IPS DF 6.9 (cell line): ENCODE measurements at regions not wholly inside any gene's neighbourhood (a gene's known extent, or its start where the extent isn't known, plus 50 kb on each side); places are given as distances from the start of the nearest gene placed in this dataset.
"Not testable (repeated sequence)": the region's sequence is repeated elsewhere in the genome, so short reads cannot be mapped to it uniquely, and the experiment has no call there.

Experiments used
- DNase-seq: peaks from one replicate; pipeline ENCODE4 v3.0.0-alpha.2; 2013; ENCODE audit warnings: low read depth, low spot score
- H3K27ac ChIP-seq: one replicate; pipeline ENCODE4 v1.5.1; 2013; ENCODE audit warnings: low read length, control low read depth
- H3K27me3 ChIP-seq: 2 replicates; pipeline ENCODE4 v1.6.1; 2013; ENCODE audit warnings: mild to moderate bottlenecking, low read length; ENCODE audit not compliant: control insufficient read depth, insufficient read depth
- H3K36me3 ChIP-seq: 2 replicates; pipeline ENCODE4 v1.6.1; 2013; ENCODE audit warnings: low read length; ENCODE audit not compliant: control insufficient read depth, insufficient read depth
- H3K4me1 ChIP-seq: 2 replicates; pipeline ENCODE4 v1.6.1; 2013; ENCODE audit warnings: low read length; ENCODE audit not compliant: control insufficient read depth, insufficient read depth
- H3K4me3 ChIP-seq: 2 replicates; pipeline ENCODE4 v1.5.1; 2013; ENCODE audit warnings: mild to moderate bottlenecking, low read length
- H3K9me3 ChIP-seq: 2 replicates; pipeline ENCODE4 v1.6.1; 2013; ENCODE audit warnings: low read length, inconsistent platforms; ENCODE audit not compliant: control insufficient read depth, insufficient read depth
- WGBS: extraction: QIAGEN DNeasy Blood & Tissue Kit; methylation state at CpG from one replicate; pipeline ENCODE4 v1.1.7; 2013; ENCODE audit warnings: mixed read lengths, missing lambda C conversion rate; ENCODE audit not compliant: insufficient read length, insufficient coverage; 5-methylcytosine and 5-hydroxymethylcytosine counted together

DNA sequence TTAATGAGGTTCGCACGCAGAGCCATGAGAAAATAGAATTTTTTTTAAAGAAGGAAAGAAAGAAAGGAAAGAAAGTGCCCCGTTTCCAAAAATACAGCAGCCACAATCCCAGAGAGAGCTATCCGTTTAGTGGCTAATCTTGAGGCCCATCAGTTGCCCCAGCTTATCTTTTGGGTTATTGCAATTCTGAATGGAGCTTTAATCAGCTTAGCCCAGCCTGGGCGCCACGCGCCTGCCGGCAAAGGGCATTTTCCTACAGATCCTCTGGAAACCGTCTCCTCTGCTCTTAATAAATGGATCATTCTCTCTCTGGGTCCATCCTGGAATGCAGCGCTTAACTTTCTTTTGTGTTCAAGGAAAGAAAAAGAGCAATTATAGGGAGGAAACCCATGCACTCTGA is 413.3 kb downstream of the MAFB start:
- Histone ChIP-seq H3K4me3 (no peak overlapping the region), H3K9me3 (no peaks in the 10 kb centered on the region), H3K36me3 (peaks cover 3% of the 10 kb centered on the region; the same call in 1 of the 2 replicates), H3K27me3 (no peaks in the 10 kb centered on the region), H3K27ac (peak overlapping the region; percentile 53), H3K4me1 (peaks cover 5% of the 10 kb centered on the region)
- DNase-seq, result no peak
- no CpG with 5 or more reads among the region's 10 CpGs for WGBS

DNA sequence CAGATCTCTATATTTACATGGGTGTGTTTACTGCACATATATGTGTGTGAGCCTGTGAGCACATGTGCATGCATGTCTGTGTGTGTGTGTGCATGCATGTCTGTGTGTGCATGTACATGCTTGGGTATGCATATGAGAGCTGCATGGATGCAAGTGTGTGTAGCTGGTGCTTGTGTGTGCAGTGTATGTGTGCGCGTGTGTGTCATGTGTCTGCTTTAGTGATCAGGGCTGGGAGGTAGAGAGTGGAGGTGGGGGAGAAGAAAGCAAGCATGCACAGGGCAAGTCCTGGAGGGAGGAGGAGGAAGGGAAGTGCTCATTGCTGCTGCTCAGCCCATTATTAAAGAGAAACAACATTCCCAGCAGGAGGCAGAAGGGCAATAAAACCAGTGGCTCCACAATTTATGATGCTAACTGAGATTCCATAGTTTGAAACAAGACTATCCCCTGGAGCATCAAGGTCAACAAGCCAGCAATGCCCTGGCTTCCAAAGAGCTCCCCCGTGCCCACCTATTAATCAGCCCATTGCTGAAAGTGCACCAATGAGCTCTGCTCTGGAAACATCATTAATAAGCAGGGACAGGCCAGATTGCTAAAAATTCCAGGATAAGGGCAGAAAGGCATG is 414.0 kb downstream of the MAFB start:
- H3K4me1 ChIP-seq, result peaks cover 5% of the 10 kb centered on the region
- no peaks in the 10 kb centered on the region for H3K9me3 ChIP-seq
- peak overlapping the region; percentile 3; the same call in 1 of the 2 replicates for H3K4me3 ChIP-seq
- H3K36me3 ChIP-seq, result peaks cover 3% of the 10 kb centered on the region; the same call in 1 of the 2 replicates
- H3K27me3 ChIP-seq, result no peaks in the 10 kb centered on the region
- no peak for DNase-seq
- H3K27ac ChIP-seq, result peak overlapping the region; percentile 85
- no CpG with 5 or more reads among the region's 3 CpGs for WGBS

DNA sequence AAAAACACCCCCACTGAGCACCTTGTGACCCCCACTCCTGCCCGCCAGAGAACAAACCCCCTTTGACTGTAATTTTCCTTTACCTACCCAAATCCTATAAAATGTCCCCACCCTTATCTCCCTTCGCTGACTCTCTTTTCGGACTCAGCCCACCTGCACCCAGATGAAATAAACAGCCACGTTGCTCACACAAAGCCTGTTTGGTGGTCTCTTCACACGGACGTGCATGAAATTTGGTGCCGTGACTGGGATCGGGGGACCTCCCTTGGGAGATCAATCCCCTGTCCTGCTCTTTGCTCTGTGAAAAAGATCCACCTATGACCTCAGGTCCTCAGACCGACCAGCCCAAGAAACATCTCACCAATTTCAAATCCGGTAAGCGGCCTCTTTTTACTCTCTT is 419.8 kb downstream of the MAFB start:
- H3K9me3 ChIP-seq, H3K27me3 ChIP-seq, H3K4me1 ChIP-seq, H3K27ac ChIP-seq, DNase-seq, H3K36me3 ChIP-seq: not testable (repeated sequence)
- peak overlapping the region; percentile 44; the same call in 1 of the 2 replicates for H3K4me3 ChIP-seq
- WGBS, result no CpG with 5 or more reads among the region's 11 CpGs

DNA sequence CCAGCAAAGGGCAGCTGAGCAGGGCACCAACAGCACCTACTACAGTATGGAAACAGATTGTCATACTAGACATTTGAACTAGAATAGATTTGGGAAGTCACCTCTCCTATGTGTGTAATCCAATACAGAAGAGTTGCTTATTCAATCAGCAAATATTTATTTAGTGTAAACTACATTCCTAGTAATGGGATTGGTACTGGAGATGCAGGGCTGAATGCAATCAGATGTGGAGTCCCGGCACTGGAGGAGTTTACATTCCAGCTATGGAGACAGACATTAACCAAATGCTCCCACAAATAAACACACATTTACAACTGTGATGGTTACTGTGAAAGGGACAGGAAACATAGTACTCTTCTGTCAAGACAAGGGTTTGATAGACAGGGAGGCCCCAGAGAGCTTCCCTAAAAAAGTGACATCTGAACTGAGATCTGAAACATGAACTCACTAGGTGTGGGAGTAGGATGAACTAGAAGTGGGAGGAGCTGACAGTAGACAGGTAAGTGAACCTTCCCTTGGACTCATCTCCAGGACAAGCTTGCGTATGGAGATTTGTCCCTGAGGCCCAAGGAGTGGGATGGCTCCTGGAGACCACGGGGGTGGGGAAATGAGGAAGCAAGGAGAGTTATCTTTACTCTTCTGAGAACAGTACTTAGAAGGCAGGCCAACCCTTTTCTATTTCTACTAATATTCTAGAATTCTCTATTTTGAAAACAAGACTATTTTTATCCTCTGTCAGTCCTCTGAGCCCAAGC is 420.5 kb downstream of the MAFB start:
- H3K4me3 ChIP-seq, result peak overlapping the region; percentile 28; the same call in 1 of the 2 replicates
- WGBS, result no CpG with 5 or more reads among the region's 3 CpGs
- no peak for DNase-seq
- H3K36me3 ChIP-seq, result no peaks in the 10 kb centered on the region
- peak overlapping the region; percentile 44 for H3K27ac ChIP-seq
- no peaks in the 10 kb centered on the region for H3K27me3 ChIP-seq
- peaks cover 4% of the 10 kb centered on the region for H3K4me1 ChIP-seq
- no peaks in the 10 kb centered on the region for H3K9me3 ChIP-seq

DNA sequence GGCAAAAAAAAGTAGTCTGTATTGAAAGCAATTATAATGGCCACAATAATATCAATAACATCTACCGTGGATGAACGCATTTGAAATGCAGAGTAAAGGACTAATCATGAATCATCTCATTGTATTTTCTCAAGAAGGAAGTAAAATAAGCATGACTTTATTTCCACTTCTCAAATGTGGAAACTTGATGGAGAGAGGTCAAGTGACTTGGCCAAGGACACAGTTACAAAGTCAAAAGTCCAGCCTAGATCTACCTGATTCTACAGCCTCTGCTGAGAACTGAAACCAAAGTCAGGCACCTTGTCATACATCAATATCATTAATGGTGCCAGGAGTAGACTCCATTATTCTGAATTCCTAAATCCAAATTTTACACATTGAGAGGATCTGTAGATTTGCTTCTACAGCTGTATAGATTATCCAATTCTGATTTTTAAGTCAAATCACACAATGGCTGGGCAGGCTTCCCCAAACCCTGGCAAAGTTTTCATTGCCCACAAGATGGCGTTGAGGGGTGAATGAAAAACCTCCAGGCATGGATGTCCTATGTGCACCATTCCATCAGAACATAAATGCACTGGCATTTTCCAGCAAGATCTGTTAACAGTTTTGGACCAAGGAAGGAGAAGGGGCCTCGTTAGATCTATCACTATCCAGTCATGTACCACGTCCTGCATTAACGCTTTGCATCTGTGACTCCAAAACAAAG is 423.1 kb downstream of the MAFB start:
- Histone ChIP-seq H3K4me1 (peaks cover 6% of the 10 kb centered on the region), H3K27ac (no peak overlapping the region), H3K9me3 (no peaks in the 10 kb centered on the region), H3K27me3 (no peaks in the 10 kb centered on the region), H3K36me3 (no peaks in the 10 kb centered on the region), H3K4me3 (no peak overlapping the region)
- no peak for DNase-seq
- WGBS, result no CpG with 5 or more reads among the region's 6 CpGs

DNA sequence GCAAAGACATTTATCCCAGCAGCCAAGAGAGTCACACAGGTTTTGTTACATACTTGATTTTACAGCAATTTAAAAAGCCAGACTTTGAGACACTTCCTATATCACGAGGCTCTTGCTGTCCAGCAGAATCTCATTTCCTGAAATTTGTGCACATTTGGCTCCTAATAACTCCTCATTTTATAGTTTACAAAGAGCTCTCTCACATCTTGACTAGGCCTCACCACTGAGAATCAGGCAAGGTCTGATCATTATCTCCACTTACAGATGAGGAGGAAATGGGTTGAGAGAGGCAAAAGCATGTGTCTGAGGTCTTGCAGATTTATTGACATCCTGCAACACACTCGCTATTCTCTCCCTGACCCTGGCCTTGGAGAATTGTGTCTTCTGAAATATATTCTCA is 426.8 kb downstream of the MAFB start:
- Histone ChIP-seq H3K4me1 (peaks cover 3% of the 10 kb centered on the region), H3K4me3 (no peak overlapping the region), H3K36me3 (no peaks in the 10 kb centered on the region), H3K9me3 (no peaks in the 10 kb centered on the region), H3K27me3 (no peaks in the 10 kb centered on the region), H3K27ac (no peak overlapping the region)
- no peak for DNase-seq
- no CpG with 5 or more reads among the region's 2 CpGs for WGBS

DNA sequence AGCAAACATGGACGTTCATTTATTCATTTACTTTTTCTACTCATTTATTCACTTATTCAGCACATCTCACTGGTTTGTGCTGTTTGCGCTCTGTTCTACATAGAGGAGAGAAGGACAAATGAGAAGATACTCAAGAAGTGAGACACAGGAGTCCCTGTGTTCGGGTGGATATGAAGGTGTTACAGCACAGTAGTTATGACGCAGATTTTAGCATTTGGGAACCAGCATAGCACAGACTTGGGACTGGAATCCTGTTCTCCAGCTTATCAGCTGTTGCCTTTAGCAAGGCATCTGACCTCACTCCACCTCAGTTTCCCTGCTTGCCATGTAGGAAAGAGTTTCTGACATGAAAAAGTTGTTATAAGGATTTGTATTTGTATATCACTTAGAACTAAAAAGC is 430.1 kb downstream of the MAFB start:
- no peak overlapping the region for H3K27ac ChIP-seq
- no peaks in the 10 kb centered on the region for H3K9me3 ChIP-seq

DNA sequence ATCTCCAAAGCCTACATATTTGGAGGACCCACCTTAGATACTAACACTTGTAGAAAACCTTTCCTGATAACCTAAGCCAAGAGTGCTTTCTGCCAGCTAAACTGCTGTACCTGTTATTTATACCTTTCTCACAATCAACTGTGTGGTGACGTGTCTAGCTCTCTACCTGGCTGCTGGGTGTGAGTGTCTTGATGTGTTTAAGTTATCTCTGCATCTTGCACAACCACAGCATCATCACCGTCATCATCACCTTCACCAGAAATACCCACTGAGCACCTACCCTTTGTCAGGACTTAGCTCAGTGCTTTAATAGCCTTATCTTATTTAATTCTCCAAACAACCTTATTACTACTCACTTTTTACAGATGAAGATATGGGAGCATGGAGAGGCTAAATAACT is 431.3 kb downstream of the MAFB start:
- Histone ChIP-seq H3K4me1 (0 out of 2 replicates have a peak, but pooled peaks cover 1% of the 10 kb centered on the region), H3K36me3 (no peaks in the 10 kb centered on the region), H3K9me3 (no peaks in the 10 kb centered on the region), H3K27me3 (no peaks in the 10 kb centered on the region), H3K27ac (no peak overlapping the region), H3K4me3 (no peak overlapping the region)
- no peak for DNase-seq
- no CpG with 5 or more reads among the region's 2 CpGs for WGBS

More for the DNA sequence above, 430.1 kb downstream of the MAFB start:
- WGBS, result no CpG with 5 or more reads among the region's 4 CpGs
- DNase-seq, result no peak
- Histone ChIP-seq H3K27me3 (no peaks in the 10 kb centered on the region), H3K36me3 (no peaks in the 10 kb centered on the region), H3K4me1 (peaks cover 4% of the 10 kb centered on the region), H3K4me3 (no peak overlapping the region)

DNA sequence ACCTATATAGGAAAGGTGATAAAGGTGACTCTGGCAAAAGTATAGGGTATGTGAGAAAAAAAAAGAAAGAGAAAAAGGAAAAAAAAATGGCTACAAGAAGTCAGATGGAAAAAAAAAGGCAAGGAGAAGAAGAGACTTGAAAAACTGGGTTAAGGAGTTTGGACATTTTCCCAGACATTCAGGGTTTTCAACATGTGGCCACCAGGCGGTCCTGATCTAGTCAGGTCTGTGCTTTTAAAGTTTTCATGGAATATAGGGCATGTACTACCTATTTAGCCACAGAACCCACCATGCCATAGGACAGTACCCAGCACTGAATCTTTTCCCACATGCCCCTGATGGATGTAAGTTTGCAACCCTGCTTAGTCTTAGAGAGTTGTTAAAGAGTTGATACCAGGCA is 433.7 kb downstream of the MAFB start:
- Histone ChIP-seq H3K36me3 (no peaks in the 10 kb centered on the region), H3K27ac (no peak overlapping the region), H3K9me3 (no peaks in the 10 kb centered on the region), H3K27me3 (no peaks in the 10 kb centered on the region), H3K4me3 (no peak overlapping the region), H3K4me1 (0 out of 2 replicates have a peak, but pooled peaks cover 1% of the 10 kb centered on the region)
- no peak for DNase-seq
- no CpG with 5 or more reads among the region's 1 CpG for WGBS

DNA sequence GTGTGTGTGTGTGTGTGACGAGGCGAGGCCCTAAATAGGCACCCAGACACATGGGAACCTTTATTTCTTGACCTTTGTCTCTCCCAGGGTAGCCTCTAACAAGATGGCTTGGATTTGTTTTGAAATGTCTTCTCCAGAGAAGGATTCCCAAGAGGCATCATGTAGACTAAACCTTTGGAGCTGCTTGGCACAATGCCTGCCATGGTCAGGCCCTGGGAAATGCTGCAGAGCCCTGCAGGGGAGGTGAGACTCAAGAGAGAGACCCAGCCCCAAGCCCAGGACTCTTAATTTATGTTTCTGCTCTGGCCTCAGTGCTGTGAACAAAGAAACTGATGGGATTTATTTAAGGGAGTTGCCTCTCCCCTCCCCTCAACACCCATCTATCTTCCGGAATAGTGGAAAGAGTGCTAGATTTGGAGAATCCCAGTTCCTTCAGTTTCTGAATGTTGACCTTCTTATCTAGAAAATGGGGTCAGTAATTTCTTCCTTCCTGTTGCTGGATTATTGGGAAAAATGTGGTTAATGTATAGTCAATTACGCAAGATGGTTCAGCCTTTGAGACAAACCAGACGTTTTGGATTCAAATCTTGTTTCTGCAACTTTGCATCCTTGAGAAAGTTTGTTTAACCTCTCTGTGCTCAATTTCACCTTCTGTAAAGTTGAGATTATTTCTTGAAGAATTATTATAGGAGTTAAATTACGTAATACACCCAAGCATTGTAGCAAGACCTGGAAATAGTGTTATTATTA is 434.8 kb downstream of the MAFB start:
- no peak overlapping the region for H3K27ac ChIP-seq
- DNase-seq, result no peak
- H3K27me3 ChIP-seq, result no peaks in the 10 kb centered on the region
- 0 out of 2 replicates have a peak, but pooled peaks cover 1% of the 10 kb centered on the region for H3K4me1 ChIP-seq
- no CpG with 5 or more reads among the region's 6 CpGs for WGBS
- H3K4me3 ChIP-seq, result no peak overlapping the region
- H3K9me3 ChIP-seq, result no peaks in the 10 kb centered on the region
- H3K36me3 ChIP-seq, result no peaks in the 10 kb centered on the region
